ENCODE measurements at regions not wholly inside any gene's neighbourhood (a gene's known extent, or its start where the extent isn't known, plus 50 kb on each side); places are given as distances from the start of the nearest gene placed in this dataset.

DNA sequence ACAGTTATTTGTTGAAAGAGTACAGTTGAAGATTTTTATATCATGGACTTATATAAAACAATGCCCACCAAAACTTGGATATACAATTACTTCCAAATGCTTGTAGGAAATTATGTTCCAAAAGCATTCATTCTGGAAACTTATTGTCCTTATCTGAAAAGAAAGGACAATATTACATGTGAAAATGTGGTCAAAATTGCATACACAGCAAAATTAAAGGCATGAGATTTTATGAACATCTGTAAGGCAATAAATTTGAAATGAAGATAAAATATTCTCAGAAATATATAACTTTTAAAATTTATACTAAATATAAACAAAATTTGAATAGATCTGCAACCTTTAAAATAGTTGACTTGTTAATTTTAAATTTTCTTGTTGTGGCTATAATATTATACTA, 1173.8 kb downstream of the NLGN4X start:
- no peaks in the 10 kb centered on the region for H3K9me2 ChIP-seq (ENCODE audit: insufficient read depth, low read length)
- H4K20me1 ChIP-seq (ENCODE audit: insufficient read depth) = no peaks in the 10 kb centered on the region
- H3K27me3 ChIP-seq (ENCODE audit: insufficient read depth, low read depth, low read length) = no peaks in the 10 kb centered on the region
- no peaks in the 10 kb centered on the region for H3K79me2 ChIP-seq (replicated peaks; ENCODE audit: insufficient read depth, low read length)
- no peak overlapping the region for H3K4me3 ChIP-seq (ENCODE audit: low read length)
- H3K4me2 ChIP-seq (ENCODE audit: low read length) = no peak overlapping the region
- H2AFZ ChIP-seq (ENCODE audit: low read depth, low read length) = no peak overlapping the region
- H3K9ac ChIP-seq (ENCODE audit: low read length) = no peak overlapping the region
- H3K36me3 ChIP-seq (ENCODE audit: insufficient read depth, low read length) = no peaks in the 10 kb centered on the region
- no peak overlapping the region for H3K27ac ChIP-seq (ENCODE audit: low read length)
- no peak for TF ChIP-seq RAD21 (conservative IDR thresholded peaks at IDR 0.05)
- TF ChIP-seq, protein P1, sequence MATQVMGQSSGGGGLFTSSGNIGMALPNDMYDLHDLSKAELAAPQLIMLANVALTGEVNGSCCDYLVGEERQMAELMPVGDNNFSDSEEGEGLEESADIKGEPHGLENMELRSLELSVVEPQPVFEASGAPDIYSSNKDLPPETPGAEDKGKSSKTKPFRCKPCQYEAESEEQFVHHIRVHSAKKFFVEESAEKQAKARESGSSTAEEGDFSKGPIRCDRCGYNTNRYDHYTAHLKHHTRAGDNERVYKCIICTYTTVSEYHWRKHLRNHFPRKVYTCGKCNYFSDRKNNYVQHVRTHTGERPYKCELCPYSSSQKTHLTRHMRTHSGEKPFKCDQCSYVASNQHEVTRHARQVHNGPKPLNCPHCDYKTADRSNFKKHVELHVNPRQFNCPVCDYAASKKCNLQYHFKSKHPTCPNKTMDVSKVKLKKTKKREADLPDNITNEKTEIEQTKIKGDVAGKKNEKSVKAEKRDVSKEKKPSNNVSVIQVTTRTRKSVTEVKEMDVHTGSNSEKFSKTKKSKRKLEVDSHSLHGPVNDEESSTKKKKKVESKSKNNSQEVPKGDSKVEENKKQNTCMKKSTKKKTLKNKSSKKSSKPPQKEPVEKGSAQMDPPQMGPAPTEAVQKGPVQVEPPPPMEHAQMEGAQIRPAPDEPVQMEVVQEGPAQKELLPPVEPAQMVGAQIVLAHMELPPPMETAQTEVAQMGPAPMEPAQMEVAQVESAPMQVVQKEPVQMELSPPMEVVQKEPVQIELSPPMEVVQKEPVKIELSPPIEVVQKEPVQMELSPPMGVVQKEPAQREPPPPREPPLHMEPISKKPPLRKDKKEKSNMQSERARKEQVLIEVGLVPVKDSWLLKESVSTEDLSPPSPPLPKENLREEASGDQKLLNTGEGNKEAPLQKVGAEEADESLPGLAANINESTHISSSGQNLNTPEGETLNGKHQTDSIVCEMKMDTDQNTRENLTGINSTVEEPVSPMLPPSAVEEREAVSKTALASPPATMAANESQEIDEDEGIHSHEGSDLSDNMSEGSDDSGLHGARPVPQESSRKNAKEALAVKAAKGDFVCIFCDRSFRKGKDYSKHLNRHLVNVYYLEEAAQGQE (IDR thresholded peaks at IDR 0.05; ENCODE audit: borderline replicate concordance) = no peak
- no peak for TF ChIP-seq SMC3 (conservative IDR thresholded peaks at IDR 0.05; ENCODE audit: poor library complexity)
- TF ChIP-seq POLR2AphosphoS5 (IDR thresholded peaks at IDR 0.05) = no peak
- no peak for TF ChIP-seq MXI1 (conservative IDR thresholded peaks at IDR 0.05; ENCODE audit: poor library complexity, severe bottlenecking)
- no peak for TF ChIP-seq EZH2 (IDR thresholded peaks at IDR 0.05; ENCODE audit: borderline replicate concordance, insufficient read depth, low read length, poor library complexity, severe bottlenecking)
- TF ChIP-seq, protein P2, sequence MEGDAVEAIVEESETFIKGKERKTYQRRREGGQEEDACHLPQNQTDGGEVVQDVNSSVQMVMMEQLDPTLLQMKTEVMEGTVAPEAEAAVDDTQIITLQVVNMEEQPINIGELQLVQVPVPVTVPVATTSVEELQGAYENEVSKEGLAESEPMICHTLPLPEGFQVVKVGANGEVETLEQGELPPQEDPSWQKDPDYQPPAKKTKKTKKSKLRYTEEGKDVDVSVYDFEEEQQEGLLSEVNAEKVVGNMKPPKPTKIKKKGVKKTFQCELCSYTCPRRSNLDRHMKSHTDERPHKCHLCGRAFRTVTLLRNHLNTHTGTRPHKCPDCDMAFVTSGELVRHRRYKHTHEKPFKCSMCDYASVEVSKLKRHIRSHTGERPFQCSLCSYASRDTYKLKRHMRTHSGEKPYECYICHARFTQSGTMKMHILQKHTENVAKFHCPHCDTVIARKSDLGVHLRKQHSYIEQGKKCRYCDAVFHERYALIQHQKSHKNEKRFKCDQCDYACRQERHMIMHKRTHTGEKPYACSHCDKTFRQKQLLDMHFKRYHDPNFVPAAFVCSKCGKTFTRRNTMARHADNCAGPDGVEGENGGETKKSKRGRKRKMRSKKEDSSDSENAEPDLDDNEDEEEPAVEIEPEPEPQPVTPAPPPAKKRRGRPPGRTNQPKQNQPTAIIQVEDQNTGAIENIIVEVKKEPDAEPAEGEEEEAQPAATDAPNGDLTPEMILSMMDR (IDR thresholded peaks at IDR 0.05; ENCODE audit: poor library complexity, severe bottlenecking) = no peak
- no peak for TF ChIP-seq EP300 (conservative IDR thresholded peaks at IDR 0.05; ENCODE audit: poor library complexity, severe bottlenecking)
- TF ChIP-seq TAF1 (IDR thresholded peaks at IDR 0.05; ENCODE audit: low read depth) = no peak
- H3F3A ChIP-seq (ENCODE audit: insufficient read depth, low read length, poor library complexity, severe bottlenecking) = no peaks in the 10 kb centered on the region
- H3K9me3 ChIP-seq (ENCODE audit: low read length) = no peaks in the 10 kb centered on the region

DNA sequence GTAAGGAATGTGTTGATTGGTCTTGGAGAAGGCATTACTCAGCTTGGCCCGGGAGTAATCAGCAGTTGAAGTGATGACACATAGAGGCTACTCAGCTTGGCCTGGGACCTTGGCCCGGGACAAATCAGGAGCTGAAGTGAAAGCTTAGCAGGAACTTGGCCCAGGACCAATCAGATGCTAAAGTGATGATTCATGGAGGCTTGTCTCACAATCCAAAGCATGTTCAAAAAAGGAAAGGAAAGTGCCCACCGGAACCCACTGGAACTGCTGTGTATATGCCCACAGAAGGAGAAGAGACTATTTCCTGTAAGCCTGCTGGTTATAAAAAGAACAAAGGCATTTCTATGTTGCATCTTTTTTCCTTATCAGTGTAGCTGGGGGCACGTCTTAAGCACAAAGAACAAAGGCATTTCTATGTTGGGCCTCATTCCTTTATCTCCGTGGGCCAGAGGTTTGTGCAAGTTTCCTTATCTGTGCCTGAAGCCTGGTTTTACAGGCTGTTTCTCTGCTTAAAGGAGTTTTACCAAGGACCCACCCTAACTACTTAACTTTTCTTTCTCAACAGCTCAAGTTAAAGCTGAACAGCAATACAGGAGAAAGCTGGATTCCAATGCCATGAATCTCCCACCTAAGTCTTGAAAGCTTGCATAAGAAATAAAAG, 1176.7 kb downstream of the NLGN4X start:
- H3K9me2 ChIP-seq (ENCODE audit: insufficient read depth, low read length) = no peaks in the 10 kb centered on the region
- H3K4me3 ChIP-seq (ENCODE audit: low read length) = no peak overlapping the region
- H3K9me3 ChIP-seq (ENCODE audit: low read length) = no peaks in the 10 kb centered on the region
- H3K27ac ChIP-seq (ENCODE audit: low read length) = no peak overlapping the region
- no peak for TF ChIP-seq SMC3 (conservative IDR thresholded peaks at IDR 0.05; ENCODE audit: poor library complexity)
- TF ChIP-seq RAD21 (conservative IDR thresholded peaks at IDR 0.05) = no peak
- TF ChIP-seq, protein P2 (IDR thresholded peaks at IDR 0.05; ENCODE audit: poor library complexity, severe bottlenecking) = no peak
- TF ChIP-seq POLR2AphosphoS5 (IDR thresholded peaks at IDR 0.05) = no peak
- TF ChIP-seq EP300 (conservative IDR thresholded peaks at IDR 0.05; ENCODE audit: poor library complexity, severe bottlenecking) = no peak
- TF ChIP-seq, protein P1 (IDR thresholded peaks at IDR 0.05; ENCODE audit: borderline replicate concordance) = no peak
- no peak for TF ChIP-seq MXI1 (conservative IDR thresholded peaks at IDR 0.05; ENCODE audit: poor library complexity, severe bottlenecking)
- TF ChIP-seq TAF1 (IDR thresholded peaks at IDR 0.05; ENCODE audit: low read depth) = no peak
- no peak for TF ChIP-seq EZH2 (IDR thresholded peaks at IDR 0.05; ENCODE audit: borderline replicate concordance, insufficient read depth, low read length, poor library complexity, severe bottlenecking)
- H3K9ac ChIP-seq (ENCODE audit: low read length) = no peak overlapping the region
- H3K27me3 ChIP-seq (ENCODE audit: insufficient read depth, low read depth, low read length) = no peaks in the 10 kb centered on the region
- H4K20me1 ChIP-seq (ENCODE audit: insufficient read depth) = no peaks in the 10 kb centered on the region
- no peaks in the 10 kb centered on the region for H3F3A ChIP-seq (ENCODE audit: insufficient read depth, low read length, poor library complexity, severe bottlenecking)
- H3K4me2 ChIP-seq (ENCODE audit: low read length) = no peak overlapping the region
- no peak overlapping the region for H2AFZ ChIP-seq (ENCODE audit: low read depth, low read length)
- H3K79me2 ChIP-seq (replicated peaks; ENCODE audit: insufficient read depth, low read length) = no peaks in the 10 kb centered on the region
- no peaks in the 10 kb centered on the region for H3K36me3 ChIP-seq (ENCODE audit: insufficient read depth, low read length)

All from neural cell (in vitro differentiated cells).